Lower leg skin (tissue), 3 donors: ENCODE measurements at regions not wholly inside any gene's neighbourhood (a gene's known extent, or its start where the extent isn't known, plus 50 kb on each side); places are given as distances from the start of the nearest gene placed in this dataset.

Experiments used
- CTCF ChIP-seq, 3 donors: fragments of 450-650 bp; IDR thresholded peaks; one replicate each; pipeline ENCODE4 v1.5.1; 2016; ENCODE audit warnings: antibody characterized with exemption in 3 of 3, mild to moderate bottlenecking in 3 of 3, moderate library complexity in 2 of 3
- POLR2A ChIP-seq, 2 donors: fragments of 450-650 bp; IDR thresholded peaks; one replicate each; pipeline ENCODE4 v1.6.1; 2016 to 2017; ENCODE audit warnings: antibody characterized with exemption in 2 of 2, mild to moderate bottlenecking in 1 of 2, moderate library complexity in 1 of 2

- TF ChIP-seq CTCF (IDR thresholded peaks at IDR 0.05) (no peak), POLR2A (IDR thresholded peaks at IDR 0.05) (no peak)
These were observed 327.0 kb downstream of the KLF5 start for GRCh38 chr13:73385848-73386247.
